H1 (cell line): ENCODE measurements at regions not wholly inside any gene's neighbourhood (a gene's known extent, or its start where the extent isn't known, plus 50 kb on each side); places are given as distances from the start of the nearest gene placed in this dataset.

ENCODE experiments used
- CTCF ChIA-PET: fragments of 300-600 bp; sonication (Branson Sonifier 250); formaldehyde crosslinking; loops from one replicate; lab custom pipeline; 2021; ENCODE audit not compliant: partially characterized antibody; lab: Charles Lee
- POLR2A ChIA-PET: fragments of 300-600 bp; sonication (Branson Sonifier 250); formaldehyde crosslinking; loops from one replicate; lab custom pipeline; 2021; ENCODE audit warnings: inconsistent platforms; ENCODE audit not compliant: partially characterized antibody; lab: Charles Lee
- DNase-seq, 2 experiments: peaks; one replicate each; pipeline versions ENCODE4 v3.0.0 to v3.0.0-alpha.2; 2010 to 2022; ENCODE audit warnings: low spot score in 2 of 2, low read depth in 1 of 2, mixed read lengths in 1 of 2
- FAIRE-seq: peaks from 2 replicates; lab custom pipeline; 2011; peaks lifted over from hg19 to GRCh38; lab: Jason Lieb, UNC
- H2AFZ ChIP-seq: 2 replicates; pipeline ENCODE4 v1.8.1; 2012; ENCODE audit warnings: low read length, inconsistent platforms
- H2AK5ac ChIP-seq: 2 replicates; pipeline ENCODE4 v1.6.1; 2013; ENCODE audit warnings: low read depth, low read length
- H2BK120ac ChIP-seq: replicated peaks from 2 replicates; pipeline ENCODE3; 2013; ENCODE audit warnings: low read depth, low read length, inconsistent platforms
- H2BK12ac ChIP-seq: 2 replicates; pipeline ENCODE4 v1.6.1; 2013; ENCODE audit warnings: low read depth, low read length
- H2BK15ac ChIP-seq: 2 replicates; pipeline ENCODE4 v1.6.1; 2013; ENCODE audit warnings: low read length
- H2BK20ac ChIP-seq: 2 replicates; pipeline ENCODE4 v1.6.1; 2013; ENCODE audit warnings: low read length
- H2BK5ac ChIP-seq: 2 replicates; pipeline ENCODE4 v1.6.1; 2013; ENCODE audit warnings: low read depth, low read length
- H3K14ac ChIP-seq: 2 replicates; pipeline ENCODE4 v1.6.1; 2013; ENCODE audit warnings: inconsistent platforms; ENCODE audit not compliant: insufficient read length
- H3K18ac ChIP-seq: 2 replicates; pipeline ENCODE4 v1.6.1; 2013; ENCODE audit warnings: low read length; ENCODE audit errors: extremely low read depth
- H3K23ac ChIP-seq: 2 replicates; pipeline ENCODE4 v1.6.1; 2013; ENCODE audit warnings: inconsistent platforms; ENCODE audit not compliant: insufficient read length
- H3K23me2 ChIP-seq: 2 replicates; pipeline ENCODE4 v1.6.1; 2013; ENCODE audit warnings: low read depth, low read length
- H3K27ac ChIP-seq: 2 replicates; pipeline ENCODE4 v1.6.1; 2011; ENCODE audit warnings: low read depth, low read length, inconsistent platforms
- H3K27me3 ChIP-seq, 4 experiments: replicated peaks in 1 of 4; 1 replicate in 1 of 4; 2 replicates in 3 of 4; pipeline versions ENCODE4 v1.6.1 to v1.8.1; 2011 to 2013; ENCODE audit warnings: low read length in 3 of 4, mild to moderate bottlenecking in 3 of 4, inconsistent platforms in 2 of 4, mixed read lengths in 2 of 4, moderate library complexity in 1 of 4; ENCODE audit not compliant: control insufficient read depth in 3 of 4, insufficient read depth in 3 of 4; ENCODE audit errors: extremely low read depth in 1 of 4
- H3K36me3 ChIP-seq, 4 experiments: 2 replicates each; pipeline versions ENCODE4 v1.6.1 to v1.8.1; 2011 to 2013; ENCODE audit warnings: mild to moderate bottlenecking in 4 of 4, low read length in 3 of 4, moderate library complexity in 2 of 4, control low read depth in 1 of 4, inconsistent platforms in 1 of 4; ENCODE audit not compliant: insufficient read depth in 4 of 4, control insufficient read depth in 2 of 4
- H3K4ac ChIP-seq: replicated peaks from 2 replicates; pipeline ENCODE3; 2013; ENCODE audit warnings: low read length, low read depth, mixed read lengths, inconsistent platforms; ENCODE audit not compliant: insufficient read length
- H3K4me1 ChIP-seq, 4 experiments: replicated peaks in 1 of 4; 1 replicate in 1 of 4; 2 replicates in 3 of 4; pipeline versions ENCODE4 v1.6.1 to v1.8.1; 2011 to 2013; ENCODE audit warnings: low read length in 3 of 4, inconsistent platforms in 2 of 4, mixed read lengths in 1 of 4; ENCODE audit not compliant: insufficient read depth in 4 of 4, control insufficient read depth in 3 of 4
- H3K4me2 ChIP-seq, 2 experiments: 2 replicates each; pipeline versions ENCODE4 v1.6.1 to v1.8.1; 2011 to 2013; ENCODE audit warnings: low read depth in 2 of 2, low read length in 2 of 2, control low read depth in 1 of 2, inconsistent platforms in 1 of 2, mild to moderate bottlenecking in 1 of 2; ENCODE audit not compliant: insufficient read depth in 1 of 2
- H3K4me3 ChIP-seq, 4 experiments: fragments of 200-600, 300-600 bp in 1 of 4; sonication (generic), shearing (Covaris generic), sonication (Bioruptor Twin) in 1 of 4; 2 replicates each; pipeline versions ENCODE4 v1.5.1 to v1.8.1; 2011 to 2016; ENCODE audit warnings: low read length in 4 of 4, low read depth in 3 of 4, control low read depth in 2 of 4, inconsistent platforms in 2 of 4, mild to moderate bottlenecking in 2 of 4, mixed read lengths in 1 of 4, moderate library complexity in 1 of 4; ENCODE audit not compliant: insufficient read depth in 2 of 4; ENCODE audit errors: extremely low read depth in 1 of 4
- H3K56ac ChIP-seq: replicated peaks from 2 replicates; pipeline ENCODE3; 2013; ENCODE audit warnings: low read depth, mild to moderate bottlenecking, mixed read lengths, low read length, inconsistent platforms; ENCODE audit not compliant: insufficient read length
- H3K79me1 ChIP-seq: 2 replicates; pipeline ENCODE4 v1.6.1; 2013; ENCODE audit warnings: low read depth, low read length, control low read depth
- H3K79me2 ChIP-seq, 2 experiments: 2 replicates each; pipeline versions ENCODE4 v1.6.1 to v1.8.1; 2012 to 2013; ENCODE audit warnings: low read length in 2 of 2, mild to moderate bottlenecking in 2 of 2, inconsistent platforms in 1 of 2; ENCODE audit not compliant: insufficient read depth in 2 of 2, control insufficient read depth in 1 of 2
- H3K9ac ChIP-seq, 4 experiments: replicated peaks in 1 of 4; 1 replicate in 1 of 4; 2 replicates in 3 of 4; pipeline versions ENCODE4 v1.6.1 to v1.8.1; 2011 to 2013; ENCODE audit warnings: low read depth in 3 of 4, low read length in 3 of 4, control low read depth in 2 of 4, mild to moderate bottlenecking in 2 of 4, moderate library complexity in 2 of 4, inconsistent platforms in 1 of 4; ENCODE audit errors: extremely low read depth in 1 of 4
- H3K9me3 ChIP-seq, 2 experiments: 2 replicates each; pipeline versions ENCODE4 v1.6.1 to v1.8.1; 2012 to 2013; ENCODE audit warnings: mild to moderate bottlenecking in 2 of 2, moderate library complexity in 2 of 2, control low read depth in 1 of 2, inconsistent platforms in 1 of 2, low read depth in 1 of 2, low read length in 1 of 2, mixed read lengths in 1 of 2; ENCODE audit not compliant: insufficient read depth in 2 of 2
- H4K20me1 ChIP-seq, 2 experiments: replicated peaks in 1 of 2; 2 replicates each; pipeline versions ENCODE3 to v1.8.1; 2011 to 2013; ENCODE audit warnings: inconsistent platforms in 2 of 2, low read length in 2 of 2, mild to moderate bottlenecking in 1 of 2; ENCODE audit not compliant: insufficient read depth in 2 of 2, control insufficient read depth in 1 of 2
- H4K5ac ChIP-seq: 2 replicates; pipeline ENCODE4 v1.6.1; 2013; ENCODE audit warnings: low read length, low read depth, mixed read lengths, inconsistent platforms; ENCODE audit not compliant: insufficient read length
- H4K8ac ChIP-seq: 2 replicates; pipeline ENCODE4 v1.8.0; 2013; ENCODE audit warnings: mild to moderate bottlenecking, moderate library complexity, low read length, inconsistent platforms; ENCODE audit not compliant: insufficient read depth; ENCODE audit errors: extremely low read depth
- H4K91ac ChIP-seq: replicated peaks from 2 replicates; pipeline ENCODE3; 2013; ENCODE audit warnings: low read length, mixed read lengths, inconsistent platforms; ENCODE audit not compliant: insufficient read length
- KDM1A ChIP-seq: fragments of 200-600, 300-600 bp; sonication (generic); IDR thresholded peaks from 2 replicates; pipeline ENCODE4 v1.7.1; 2016; ENCODE audit warnings: mild to moderate bottlenecking, low read length, borderline replicate concordance
- RAD21 ChIP-seq, 2 experiments: IDR thresholded peaks in 1 of 2; conservative IDR thresholded peaks in 1 of 2; 2 replicates each; pipeline ENCODE4 v1.6.1; 2011; ENCODE audit warnings: low read depth in 2 of 2, low read length in 2 of 2, improper control_type of control experiment in 1 of 2, inconsistent platforms in 1 of 2, mild to moderate bottlenecking in 1 of 2, moderate library complexity in 1 of 2
- WGBS, 2 experiments: shearing (Covaris generic) in 1 of 2; methylation state at CpG; one replicate each; pipeline versions ENCODE4 v1.1.6 to v1.1.7; 2013 to 2015; ENCODE audit warnings: low lambda C conversion rate in 2 of 2, mixed read lengths in 2 of 2, inconsistent platforms in 1 of 2, low coverage in 1 of 2, missing lambda C conversion rate in 1 of 2; ENCODE audit not compliant: insufficient replicate concordance in 2 of 2, insufficient coverage in 1 of 2, insufficient read length in 1 of 2; ENCODE audit errors: extremely low coverage in 1 of 2, missing lambda C conversion rate in 1 of 2; 5-methylcytosine and 5-hydroxymethylcytosine counted together
- TF ChIP-seq, protein P1 (sequence below), 3 experiments: IDR thresholded peaks; 1 replicate in 2 of 3; 2 replicates in 1 of 3; pipeline versions ENCODE4 v1.5.1 to v1.6.1; 2011; ENCODE audit warnings: low read length in 3 of 3, mild to moderate bottlenecking in 3 of 3, inconsistent platforms in 2 of 3, low read depth in 1 of 3, moderate library complexity in 1 of 3; ENCODE audit not compliant: insufficient read depth in 1 of 3; ENCODE audit errors: control extremely low read depth in 1 of 3

DNA sequence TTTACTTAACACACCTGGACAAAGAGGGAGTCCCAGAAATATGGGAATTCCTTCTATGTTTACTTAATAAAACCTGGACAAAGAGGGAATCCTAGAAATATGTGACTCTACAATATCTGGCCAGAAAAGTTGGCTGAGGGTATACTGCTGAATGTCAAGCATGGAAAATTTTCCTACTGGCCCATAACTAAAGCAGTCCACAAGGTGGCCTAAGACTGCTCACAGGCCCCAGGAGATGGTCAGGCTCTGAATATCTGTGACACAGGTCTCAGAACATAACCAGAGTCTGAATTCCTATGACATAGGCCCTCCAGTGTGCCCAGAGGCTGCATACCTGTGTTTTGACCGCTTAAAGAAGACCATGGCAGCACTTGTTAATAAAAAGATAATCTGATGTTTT lies 578.2 kb upstream of the NRSN1 start:
- no peaks in the 10 kb centered on the region for H4K20me1 ChIP-seq
- H3K4ac ChIP-seq, result no peak overlapping the region
- no peaks in the 10 kb centered on the region for H3K23me2 ChIP-seq
- no peak overlapping the region for H2BK20ac ChIP-seq
- H3K27ac ChIP-seq, result no peak overlapping the region
- H2BK15ac ChIP-seq, result no peak overlapping the region
- no peaks in the 10 kb centered on the region for H3K9me3 ChIP-seq
- no peaks in the 10 kb centered on the region for H3K79me1 ChIP-seq
- H4K91ac ChIP-seq, result no peak overlapping the region
- no peak overlapping the region for H2BK12ac ChIP-seq
- H3K79me2 ChIP-seq, result no peaks in the 10 kb centered on the region
- no peak overlapping the region for H4K8ac ChIP-seq
- H3K27me3 ChIP-seq, result no peaks in the 10 kb centered on the region
- H3K36me3 ChIP-seq, result no peaks in the 10 kb centered on the region
- no peak for DNase-seq
- H3K56ac ChIP-seq, result no peak overlapping the region
- H3K4me2 ChIP-seq, result no peak overlapping the region
- TF ChIP-seq RAD21 (IDR thresholded peaks at IDR 0.05 in 1 of 2, conservative IDR thresholded peaks at IDR 0.05 in 1 of 2; ENCODE audit: low read depth in 2 of 2, low read length in 2 of 2), result peak; percentile 47 to 59
- no peak for TF ChIP-seq KDM1A
- TF ChIP-seq, protein P1, sequence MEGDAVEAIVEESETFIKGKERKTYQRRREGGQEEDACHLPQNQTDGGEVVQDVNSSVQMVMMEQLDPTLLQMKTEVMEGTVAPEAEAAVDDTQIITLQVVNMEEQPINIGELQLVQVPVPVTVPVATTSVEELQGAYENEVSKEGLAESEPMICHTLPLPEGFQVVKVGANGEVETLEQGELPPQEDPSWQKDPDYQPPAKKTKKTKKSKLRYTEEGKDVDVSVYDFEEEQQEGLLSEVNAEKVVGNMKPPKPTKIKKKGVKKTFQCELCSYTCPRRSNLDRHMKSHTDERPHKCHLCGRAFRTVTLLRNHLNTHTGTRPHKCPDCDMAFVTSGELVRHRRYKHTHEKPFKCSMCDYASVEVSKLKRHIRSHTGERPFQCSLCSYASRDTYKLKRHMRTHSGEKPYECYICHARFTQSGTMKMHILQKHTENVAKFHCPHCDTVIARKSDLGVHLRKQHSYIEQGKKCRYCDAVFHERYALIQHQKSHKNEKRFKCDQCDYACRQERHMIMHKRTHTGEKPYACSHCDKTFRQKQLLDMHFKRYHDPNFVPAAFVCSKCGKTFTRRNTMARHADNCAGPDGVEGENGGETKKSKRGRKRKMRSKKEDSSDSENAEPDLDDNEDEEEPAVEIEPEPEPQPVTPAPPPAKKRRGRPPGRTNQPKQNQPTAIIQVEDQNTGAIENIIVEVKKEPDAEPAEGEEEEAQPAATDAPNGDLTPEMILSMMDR (IDR thresholded peaks at IDR 0.05; ENCODE audit: control extremely low read depth in 1 of 3, insufficient read depth in 1 of 3, low read depth in 1 of 3, low read length in 3 of 3), result peak in 2 of 3 experiments; percentile 45 to 46; a peak in 3 of 4 replicates
- no peak overlapping the region for H3K23ac ChIP-seq
- no peak overlapping the region for H2BK120ac ChIP-seq
- no peak overlapping the region for H2AFZ ChIP-seq
- no peak for FAIRE-seq
- ChIA-PET POLR2A (no interaction called here), CTCF (interaction anchor here (1.0 to 1.3 kb wide), 5 partner anchors 9 to 112 kb away, joined by 3 to 4 read pairs (median 4); no protein-coding TSS in a partner anchor)
- H4K5ac ChIP-seq, result no peak overlapping the region
- H3K14ac ChIP-seq, result no peak overlapping the region
- no peak overlapping the region for H3K4me3 ChIP-seq
- H3K9ac ChIP-seq, result no peak overlapping the region
- no peak overlapping the region for H2AK5ac ChIP-seq
- H3K4me1 ChIP-seq, result no peaks in the 10 kb centered on the region
- 69% methylated on average over 1 of the region's 1 CpG; no CpG with 5 or more reads in 1 of the 2 experiments for WGBS, 2 experiments
- no peak overlapping the region for H2BK5ac ChIP-seq
- no peak overlapping the region for H3K18ac ChIP-seq
